ENCODE measurements at regions not wholly inside any gene's neighbourhood (a gene's known extent, or its start where the extent isn't known, plus 50 kb on each side); places are given as distances from the start of the nearest gene placed in this dataset.

- no peaks in the 10 kb centered on the region for H3K27me3 ChIP-seq (replicated peaks in 1 of 2; ENCODE audit: control insufficient read depth in 2 of 2, insufficient read depth in 2 of 2, low read length in 1 of 2)
- H3K4me2 ChIP-seq (ENCODE audit: control insufficient read depth, insufficient read depth): no peak overlapping the region
- FAIRE-seq: no peak
- no peak for ATAC-seq
- no peaks in the 10 kb centered on the region for H4K20me1 ChIP-seq (ENCODE audit: control insufficient read depth, insufficient read depth)
- ChIA-PET POLR2A (no interaction called here), SMC1A (ENCODE audit: uncharacterized antibody, unreplicated experiment) (no interaction called here), CTCF (no interaction called here), RAD21 (ENCODE audit: unreplicated experiment) (no interaction called here)
- no peak overlapping the region for H2AFZ ChIP-seq (ENCODE audit: control insufficient read depth, low read depth, low read length)
- H3K27ac ChIP-seq (ENCODE audit: control insufficient read depth, insufficient read depth): no peak overlapping the region
- H3K4me3 ChIP-seq: no peak overlapping the region
- H3K9me3 ChIP-seq (replicated peaks; ENCODE audit: control insufficient read depth, insufficient read depth, low read length): no peaks in the 10 kb centered on the region; the same call in 2 of the 3 replicates
- no TSS peak for BruUV-seq (replicated peaks)
- in situ Hi-C loops (cut with MboI) (no loop called here), intact Hi-C loops (cut with micrococcal nuclease; ENCODE audit: unreplicated experiment) (no loop called here)
- 16% methylated on average over 4 of the region's 4 CpGs for WGBS (ENCODE audit: insufficient coverage, insufficient replicate concordance, low lambda C conversion rate, missing lambda C conversion rate)
- no peak overlapping the region for H3K9ac ChIP-seq (ENCODE audit: control insufficient read depth, insufficient read depth, low read length)
- no peaks in the 10 kb centered on the region for H3K4me1 ChIP-seq (ENCODE audit: control insufficient read depth, insufficient read depth, low read length)
- H3K79me2 ChIP-seq (ENCODE audit: control insufficient read depth, insufficient read depth, low read length): no peaks in the 10 kb centered on the region
- DNase-seq (ENCODE audit: low read depth, low spot score): no peak
- no peak for TF ChIP-seq SUPT20H (IDR thresholded peaks at IDR 0.05; ENCODE audit: borderline replicate concordance, control insufficient read depth, low read depth, low read length)
- TF ChIP-seq FOXK2 (IDR thresholded peaks at IDR 0.05): no peak
- TF ChIP-seq ZNF207 (IDR thresholded peaks at IDR 0.05; ENCODE audit: borderline replicate concordance): no peak
- no peaks in the 10 kb centered on the region for H3K36me3 ChIP-seq (ENCODE audit: control insufficient read depth in 2 of 2, insufficient read depth in 2 of 2, low read length in 1 of 2)
Measured at GRCh38 chr18:61727241-61728193, 165.3 kb downstream of the RNF152 start.

GRCh38 chr18:61724532-61724931, 168.3 kb downstream of the RNF152 start:
- H2AFZ ChIP-seq (ENCODE audit: control insufficient read depth, low read depth, low read length): no peak overlapping the region
- ChIA-PET SMC1A (ENCODE audit: uncharacterized antibody, unreplicated experiment) (no interaction called here), CTCF (no interaction called here), POLR2A (no interaction called here), RAD21 (ENCODE audit: unreplicated experiment) (no interaction called here)
- no peak overlapping the region for H3K4me2 ChIP-seq (ENCODE audit: control insufficient read depth, insufficient read depth)
- BruUV-seq (replicated peaks): no TSS peak
- FAIRE-seq (no peak), ATAC-seq (no peak), DNase-seq (ENCODE audit: low read depth, low spot score) (no peak)
- no peak for TF ChIP-seq NRF1 (conservative IDR thresholded peaks at IDR 0.05; ENCODE audit: low read depth, low read length)
- TF ChIP-seq MXI1 (IDR thresholded peaks at IDR 0.05; ENCODE audit: low read depth, low read length): no peak
- no peak for TF ChIP-seq ATF2 (IDR thresholded peaks at IDR 0.05; ENCODE audit: low read length)
- no peak for TF ChIP-seq ASH2L (IDR thresholded peaks at IDR 0.05; ENCODE audit: borderline replicate concordance, low read depth)
- TF ChIP-seq TAF1 (IDR thresholded peaks at IDR 0.05; ENCODE audit: borderline replicate concordance, low read depth, low read length): no peak
- TF ChIP-seq IRF3 (IDR thresholded peaks at IDR 0.05): no peak
- no peak for TF ChIP-seq EP300 (IDR thresholded peaks at IDR 0.05; ENCODE audit: borderline replicate concordance in 1 of 2, control insufficient read depth in 1 of 2, low read depth in 2 of 2, low read length in 2 of 2)
- intact Hi-C loops (cut with micrococcal nuclease; ENCODE audit: unreplicated experiment) (no loop called here), in situ Hi-C loops (cut with MboI) (no loop called here)
- no peaks in the 10 kb centered on the region for H4K20me1 ChIP-seq (ENCODE audit: control insufficient read depth, insufficient read depth)
- H3K4me1 ChIP-seq (ENCODE audit: control insufficient read depth, insufficient read depth, low read length): no peaks in the 10 kb centered on the region
- H3K9ac ChIP-seq (ENCODE audit: control insufficient read depth, insufficient read depth, low read length): no peak overlapping the region
- H3K27ac ChIP-seq (ENCODE audit: control insufficient read depth, insufficient read depth): no peak overlapping the region
- H3K36me3 ChIP-seq (ENCODE audit: control insufficient read depth in 2 of 2, insufficient read depth in 2 of 2, low read length in 1 of 2): no peaks in the 10 kb centered on the region
- H3K79me2 ChIP-seq (ENCODE audit: control insufficient read depth, insufficient read depth, low read length): no peaks in the 10 kb centered on the region
- no peaks in the 10 kb centered on the region; the same call in 2 of the 3 replicates for H3K9me3 ChIP-seq (replicated peaks; ENCODE audit: control insufficient read depth, insufficient read depth, low read length)
- no peak overlapping the region for H3K4me3 ChIP-seq
- no peaks in the 10 kb centered on the region for H3K27me3 ChIP-seq (replicated peaks in 1 of 2; ENCODE audit: control insufficient read depth in 2 of 2, insufficient read depth in 2 of 2, low read length in 1 of 2)
- WGBS (ENCODE audit: insufficient coverage, insufficient replicate concordance, low lambda C conversion rate, missing lambda C conversion rate): 17% methylated on average over 8 of the region's 8 CpGs
